C1 segment of cervical spinal cord (tissue), 14 donors: ENCODE measurements at regions not wholly inside any gene's neighbourhood (a gene's known extent, or its start where the extent isn't known, plus 50 kb on each side); places are given as distances from the start of the nearest gene placed in this dataset.
A peak's percentile ranks its signal among the peaks of the same experiment; 100 is the strongest.

ENCODE experiments used
- DNase-seq, 14 donors: peaks; one replicate each; lab custom pipeline; 2025; lab: John Stamatoyannopoulos, UW

DNA sequence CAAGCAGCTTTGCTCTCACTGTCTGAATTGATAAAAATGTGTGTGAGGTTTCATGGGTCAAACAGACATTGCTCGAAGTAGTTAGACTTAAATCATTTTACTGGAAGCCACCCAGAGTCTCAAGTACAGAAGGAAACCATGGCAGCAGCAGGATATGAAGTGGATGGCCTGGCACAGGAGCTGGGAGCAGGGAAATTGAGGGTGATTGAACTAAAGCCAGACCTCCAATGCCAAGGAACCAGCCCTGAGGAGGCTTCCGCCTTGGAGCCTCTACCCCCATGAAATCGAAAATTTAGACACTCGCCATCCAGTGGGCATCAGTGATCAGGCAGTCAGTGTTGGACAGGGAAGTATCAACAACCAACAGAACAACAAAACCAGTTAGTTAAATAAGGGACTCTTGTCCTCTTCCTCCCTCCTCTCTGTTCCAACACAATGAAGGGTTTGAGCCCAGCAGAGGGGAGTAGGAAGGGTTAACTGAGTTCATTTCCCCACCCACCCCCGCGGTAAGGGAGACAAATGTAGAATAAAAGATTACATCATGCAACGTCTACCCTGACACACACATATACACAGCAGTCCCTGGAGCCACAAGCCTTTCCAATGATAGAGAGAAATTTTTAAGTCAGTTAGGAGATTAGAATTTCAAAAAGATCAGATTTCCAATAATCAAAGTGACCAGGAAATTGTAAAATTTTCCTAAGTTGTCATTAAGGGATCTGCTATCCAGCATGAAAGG is 156.3 kb downstream of the SLC16A9 start:
- peak in 3 of 14 donors; percentile 5 to 26 (median 6) for DNase-seq

DNA sequence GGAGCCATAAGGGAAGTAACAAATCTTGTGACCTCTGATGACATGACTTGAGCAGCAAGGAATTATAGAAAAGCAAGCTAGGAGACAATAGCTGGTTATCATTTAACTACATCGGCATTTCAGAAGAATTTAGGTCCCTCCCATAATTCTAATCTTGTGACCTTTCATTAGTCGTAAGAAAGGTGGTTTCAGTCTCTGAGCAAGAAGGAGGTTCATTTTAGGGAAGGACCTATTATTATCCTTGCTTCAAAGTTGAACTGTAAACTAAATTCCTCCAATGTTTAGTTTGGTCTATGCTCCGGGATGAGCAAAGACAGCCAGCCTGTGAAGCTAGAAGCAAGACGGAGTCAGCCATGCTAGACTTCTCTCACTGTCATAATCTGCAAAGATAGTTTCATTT is 159.6 kb downstream of the SLC16A9 start:
- no peak for DNase-seq

DNA sequence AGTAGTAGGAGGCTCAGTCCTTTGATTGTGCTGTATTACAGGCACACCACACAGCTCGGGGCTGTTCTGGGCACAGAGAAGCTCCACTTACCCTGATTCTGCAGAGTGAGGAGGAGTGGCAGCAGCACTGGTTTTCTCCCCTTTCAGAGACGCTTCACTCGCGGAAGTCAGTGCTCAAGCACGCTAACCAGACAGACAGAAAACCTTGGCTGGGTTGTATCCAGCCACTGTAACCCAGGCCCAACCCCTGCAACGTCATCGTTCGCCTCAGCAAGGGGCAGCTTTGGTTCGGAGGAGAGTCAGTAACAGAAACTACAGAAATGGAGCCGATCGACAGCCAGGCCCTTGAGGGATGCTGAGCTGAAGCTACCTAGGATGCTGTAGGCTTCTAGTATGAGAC is 171.0 kb downstream of the SLC16A9 start:
- DNase-seq: no peak

- DNase-seq: no peak
These were observed 172.1 kb downstream of the SLC16A9 start for GRCh38 chr10:59537501-59537900.

DNA sequence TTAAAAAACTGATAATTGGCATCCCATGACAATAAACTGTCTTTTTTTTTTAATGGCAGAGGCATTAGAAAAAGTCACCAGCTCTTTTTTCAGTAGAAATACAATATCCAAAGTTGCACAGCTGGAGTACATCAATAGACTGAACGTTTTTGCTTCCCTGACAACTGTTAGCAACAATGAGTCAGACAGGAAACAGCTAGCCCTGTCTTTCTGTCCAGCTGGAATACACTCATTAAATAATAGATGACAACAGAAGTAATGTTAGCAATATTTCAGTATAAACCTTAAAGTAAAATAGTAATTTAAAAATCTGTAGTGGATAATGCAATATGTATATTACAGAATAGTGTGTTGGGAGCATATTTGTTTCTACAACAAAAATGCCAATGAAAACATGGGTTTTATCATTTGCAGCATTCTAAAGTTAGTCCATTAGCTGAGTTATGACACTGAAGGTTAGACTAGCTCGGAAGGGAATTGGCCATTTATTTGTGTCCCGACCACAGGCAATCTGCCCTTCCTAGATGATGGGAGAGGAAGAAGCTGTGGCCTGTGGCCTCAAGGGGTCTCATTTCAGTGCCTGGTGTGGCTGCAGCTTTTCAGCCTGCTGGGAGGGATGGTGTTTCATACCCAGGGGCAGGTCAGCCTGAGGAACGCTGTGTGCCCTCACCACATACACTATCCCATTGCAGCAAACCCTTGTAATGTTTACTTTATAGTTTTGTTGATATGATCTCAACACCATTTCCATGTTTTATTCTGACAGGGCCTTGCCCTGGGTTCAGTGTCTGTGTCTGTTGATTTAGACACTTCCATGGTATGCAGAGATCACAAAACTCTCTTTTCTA is 173.3 kb downstream of the SLC16A9 start:
- DNase-seq: no peak

DNA sequence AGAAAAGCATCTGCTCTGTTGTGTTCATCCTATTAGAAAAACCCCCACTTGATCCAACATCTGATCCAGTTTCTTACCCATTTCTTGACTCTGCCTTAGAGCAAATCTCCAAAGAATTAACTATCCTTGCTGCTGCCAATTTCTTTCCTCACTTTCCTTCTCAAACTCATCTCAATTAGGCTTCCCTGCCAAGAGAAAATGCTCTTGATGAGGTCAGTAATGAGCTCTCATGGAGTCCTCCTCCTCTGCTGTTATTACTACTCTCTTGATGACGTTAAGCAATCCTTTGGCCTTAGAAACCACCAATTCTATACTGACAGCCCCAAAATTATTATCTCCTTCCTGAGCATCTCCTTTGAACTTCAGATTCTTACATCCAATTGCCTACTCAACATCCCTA is 162.0 kb upstream of the FAM13C start:
- DNase-seq: no peak

- no peak for DNase-seq
These were observed 161.5 kb upstream of the FAM13C start for GRCh38 chr10:59523851-59524250.

GRCh38 chr10:59517996-59518395 is 155.6 kb upstream of the FAM13C start:
- DNase-seq: peak in 4 of 14 donors; percentile 6 to 45 (median 10)

- no peak for DNase-seq
These were observed 155.1 kb upstream of the FAM13C start for GRCh38 chr10:59517341-59517899.

DNA sequence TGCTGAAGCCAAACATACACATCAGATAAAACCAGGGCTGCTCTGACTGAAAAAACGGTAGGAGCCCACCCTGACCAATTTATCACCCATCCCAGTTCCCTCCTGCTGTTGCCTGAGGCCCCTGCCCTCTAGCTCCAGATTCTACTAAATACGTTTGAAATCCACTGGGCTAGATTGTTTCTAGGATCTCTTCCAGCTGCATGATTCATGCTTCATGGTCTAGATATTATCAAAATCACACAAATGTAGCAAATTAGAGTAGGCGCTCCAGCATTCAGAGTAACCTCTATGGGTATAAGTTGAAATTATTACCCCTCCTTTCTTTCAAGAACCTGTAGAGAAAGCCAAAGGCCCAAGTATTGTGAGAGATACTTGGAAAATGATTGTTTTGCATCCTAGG is 151.2 kb upstream of the FAM13C start:
- DNase-seq: no peak

GRCh38 chr10:59512951-59513350 is 150.6 kb upstream of the FAM13C start:
- DNase-seq: no peak

GRCh38 chr10:59508956-59509355 is 146.6 kb upstream of the FAM13C start:
- DNase-seq: no peak

GRCh38 chr10:59508296-59508695 is 145.9 kb upstream of the FAM13C start:
- no peak for DNase-seq

GRCh38 chr10:59505926-59506325 is 143.6 kb upstream of the FAM13C start:
- DNase-seq: no peak

DNA sequence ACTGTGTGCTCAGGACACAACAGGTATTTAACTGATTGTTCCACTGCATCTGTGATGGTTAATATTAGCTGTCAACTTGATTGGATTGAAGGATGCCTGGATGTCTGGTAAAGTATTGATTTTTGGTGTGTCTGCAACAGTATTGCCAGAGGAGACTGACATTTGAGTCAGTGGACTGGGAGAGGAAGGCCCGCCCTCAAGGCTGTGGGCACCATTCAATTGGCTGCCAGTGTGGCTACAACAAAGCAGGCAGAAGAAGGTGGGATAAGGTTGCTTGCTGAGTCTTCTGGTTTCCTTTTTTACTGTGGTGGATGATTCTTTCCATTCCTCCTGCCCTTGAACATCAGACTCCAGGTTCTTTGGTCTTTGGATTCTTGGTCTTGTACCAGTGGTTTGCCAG is 137.1 kb upstream of the FAM13C start:
- DNase-seq: no peak

DNA sequence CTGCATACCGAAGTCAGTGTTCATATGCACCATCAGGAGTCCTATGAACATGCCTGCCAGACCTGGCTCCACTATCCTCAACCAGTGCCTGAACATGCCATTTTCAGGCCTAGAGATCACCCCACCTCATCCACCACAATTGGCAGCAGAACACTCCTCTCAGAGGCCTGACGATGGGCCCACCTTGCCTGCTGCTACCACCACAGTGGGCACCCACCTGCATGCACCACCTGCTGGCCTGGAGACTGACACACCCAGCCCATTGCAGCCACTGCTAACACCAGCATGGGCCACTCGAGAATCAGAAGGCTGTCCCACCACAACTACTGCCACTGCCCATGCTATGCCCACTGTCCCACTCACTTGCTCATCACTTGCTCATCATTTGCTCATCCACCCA is 130.7 kb upstream of the FAM13C start:
- DNase-seq: no peak

DNA sequence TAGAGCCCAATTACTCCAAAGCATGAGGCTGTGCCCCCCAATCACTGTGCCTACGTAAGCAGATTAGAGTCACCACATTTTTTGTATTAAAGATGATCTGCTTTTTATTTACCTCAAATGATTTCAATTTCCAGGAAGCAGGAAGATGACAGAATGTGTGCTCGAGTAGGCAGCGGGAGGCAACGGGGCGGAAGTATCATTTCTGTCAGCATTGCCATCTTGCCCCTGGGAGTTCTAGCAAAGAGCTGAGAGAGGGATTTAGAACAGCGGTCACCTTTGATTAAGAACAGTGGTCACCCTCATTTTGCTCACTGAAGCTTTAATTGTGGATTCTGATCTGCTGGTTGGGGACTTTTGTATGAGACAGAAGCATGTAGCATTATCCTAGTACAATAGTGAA is 117.1 kb upstream of the FAM13C start:
- no peak for DNase-seq

DNA sequence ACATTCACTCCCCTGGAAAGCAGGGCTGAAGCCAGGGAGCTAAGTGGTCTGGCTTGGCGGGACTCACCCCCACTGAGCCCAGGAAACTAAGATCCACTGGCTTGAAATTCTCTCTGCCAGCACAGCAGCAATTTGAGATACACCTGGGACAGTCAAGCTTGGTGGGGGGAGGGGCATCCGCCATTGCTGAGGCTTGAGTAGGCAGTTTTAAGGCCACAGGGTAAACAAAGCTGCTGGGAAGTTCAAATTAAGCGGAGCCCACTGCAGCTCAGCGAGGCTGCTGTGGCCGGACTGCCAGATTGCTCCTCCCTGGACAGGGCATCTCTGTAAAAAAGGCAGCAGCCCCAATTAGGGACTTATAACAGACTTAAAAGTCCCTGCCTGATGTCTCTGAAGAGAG is 108.2 kb upstream of the FAM13C start:
- DNase-seq: no peak

GRCh38 chr10:59465088-59465487 is 102.7 kb upstream of the FAM13C start:
- DNase-seq: peak in 3 of 14 donors; percentile 0 to 8 (median 0)

GRCh38 chr10:59464483-59464882 is 102.1 kb upstream of the FAM13C start:
- DNase-seq: no peak

DNA sequence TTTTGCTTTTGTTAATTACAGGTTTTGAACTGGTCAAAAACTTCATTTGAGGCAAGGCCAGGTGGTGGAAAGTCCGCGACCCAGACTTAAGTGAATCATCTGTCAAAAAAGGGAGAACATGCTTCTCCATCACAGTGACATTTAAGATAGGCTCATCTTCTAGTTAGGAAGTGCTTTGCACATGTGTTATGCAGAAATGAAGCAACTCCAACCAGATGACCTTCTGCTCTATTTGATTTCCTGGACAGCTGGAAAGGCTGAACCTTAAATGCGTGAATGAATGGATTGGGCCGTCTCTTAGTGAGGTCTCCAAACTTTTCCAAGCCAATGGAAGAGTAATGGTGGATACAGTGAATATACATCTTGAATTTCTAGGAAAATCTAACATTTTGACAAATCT is 101.6 kb upstream of the FAM13C start:
- no peak for DNase-seq

- no peak for DNase-seq
These were observed 98.3 kb upstream of the FAM13C start for GRCh38 chr10:59460601-59461000.

DNA sequence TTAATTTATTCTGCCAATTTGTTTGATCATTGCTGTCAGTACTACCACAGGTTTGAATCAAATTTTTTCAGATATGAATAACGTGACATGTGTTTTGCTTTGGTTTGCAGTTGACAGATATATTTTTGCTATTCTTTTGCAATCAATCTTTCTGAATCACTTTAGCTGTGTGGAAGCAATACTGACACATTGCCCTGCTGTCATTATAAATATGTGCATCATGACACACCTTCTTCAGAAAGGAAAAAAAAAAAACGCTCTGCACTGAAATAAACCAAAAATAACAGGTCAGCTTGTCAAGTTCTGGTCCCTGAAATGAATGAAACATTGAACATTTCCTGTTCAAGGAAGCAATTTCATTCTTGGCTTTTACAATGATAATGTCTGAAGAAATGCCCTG is 93.8 kb upstream of the FAM13C start:
- no peak for DNase-seq
